SK-N-SH (cell line): ENCODE measurements at regions not wholly inside any gene's neighbourhood (a gene's known extent, or its start where the extent isn't known, plus 50 kb on each side); places are given as distances from the start of the nearest gene placed in this dataset.
"Not testable (repeated sequence)": the region's sequence is repeated elsewhere in the genome, so short reads cannot be mapped to it uniquely, and the experiment has no call there.

ENCODE experiments used
- CTCF ChIA-PET: fragments of 300-600, 350-600 bp; formaldehyde crosslinking; extraction: SDS; loops from one replicate; lab custom pipeline; 2021; lab: Yijun Ruan, JAX
- POLR2A ChIA-PET: fragments of 350-600 bp; sonication (Branson Sonifier 250); formaldehyde crosslinking; extraction: SDS; loops from one replicate; lab custom pipeline; 2020; ENCODE audit warnings: antibody characterized with exemption, inconsistent platforms; lab: Yijun Ruan, JAX
- DNase-seq: peaks from one replicate; pipeline ENCODE4 v3.0.0; 2012
- H2AFZ ChIP-seq: fragments of 200-600 bp; sonication (generic); 2 replicates; pipeline ENCODE4 v1.8.1; 2016; ENCODE audit warnings: antibody characterized with exemption, mild to moderate bottlenecking, low read depth
- H3F3A ChIP-seq: fragments of 200-600 bp; sonication (generic); replicated peaks from 2 replicates; pipeline ENCODE3; 2016; ENCODE audit warnings: antibody characterized with exemption, mild to moderate bottlenecking; ENCODE audit not compliant: insufficient read depth
- H3K27ac ChIP-seq, 2 experiments: fragments of 200-500 bp in 1 of 2; fragments of 200-600 bp in 1 of 2; sonication (Bioruptor generic) in 1 of 2; sonication (generic), shearing (Covaris generic) in 1 of 2; 2 replicates each; pipeline versions ENCODE4 v1.5.1 to v1.6.1; 2014 to 2016; ENCODE audit warnings: low read depth in 2 of 2, inconsistent platforms in 1 of 2, low read length in 1 of 2, mild to moderate bottlenecking in 1 of 2, mixed read lengths in 1 of 2
- H3K27me3 ChIP-seq: fragments of 200-600 bp; sonication (generic), shearing (Covaris generic); 2 replicates; pipeline ENCODE4 v1.6.1; 2016; ENCODE audit warnings: mixed run types; ENCODE audit not compliant: insufficient read depth
- H3K36me3 ChIP-seq, 2 experiments: fragments of 200-500 bp in 1 of 2; fragments of 200-600 bp in 1 of 2; sonication (Bioruptor generic) in 1 of 2; sonication (generic) in 1 of 2; replicated peaks in 1 of 2; 2 replicates each; pipeline versions ENCODE3 to v1.5.1; 2014 to 2016; ENCODE audit warnings: low read length in 1 of 2, mild to moderate bottlenecking in 1 of 2; ENCODE audit not compliant: insufficient read depth in 2 of 2, control insufficient read depth in 1 of 2
- H3K4me1 ChIP-seq, 2 experiments: fragments of 200-500 bp in 1 of 2; fragments of 200-600 bp in 1 of 2; sonication (Bioruptor generic) in 1 of 2; sonication (generic), shearing (Covaris generic) in 1 of 2; 2 replicates each; pipeline versions ENCODE4 v1.5.1 to v1.6.1; 2014 to 2016; ENCODE audit warnings: low read depth in 1 of 2, low read length in 1 of 2, mixed run types in 1 of 2; ENCODE audit not compliant: insufficient read depth in 2 of 2, control insufficient read depth in 1 of 2
- H3K4me2 ChIP-seq: fragments of 200-600 bp; sonication (generic), shearing (Covaris generic); 2 replicates; pipeline ENCODE4 v1.6.1; 2017; ENCODE audit warnings: mixed run types
- H3K4me3 ChIP-seq, 2 experiments: fragments of 200-500 bp in 1 of 2; fragments of 200-600 bp in 1 of 2; sonication (Bioruptor generic) in 1 of 2; sonication (generic), shearing (Covaris generic) in 1 of 2; 2 replicates each; pipeline versions ENCODE4 v1.5.1 to v1.8.1; 2014 to 2016; ENCODE audit warnings: low read depth in 2 of 2, inconsistent platforms in 1 of 2, low read length in 1 of 2, mild to moderate bottlenecking in 1 of 2, mixed read lengths in 1 of 2, moderate library complexity in 1 of 2
- H3K79me2 ChIP-seq: fragments of 200-600 bp; sonication (generic); 2 replicates; pipeline ENCODE4 v1.8.1; 2017; ENCODE audit warnings: mild to moderate bottlenecking; ENCODE audit not compliant: insufficient read depth
- H3K9ac ChIP-seq: fragments of 200-600 bp; sonication (generic); 2 replicates; pipeline ENCODE4 v1.6.1; 2017; ENCODE audit warnings: mixed run types
- H3K9me2 ChIP-seq: fragments of 200-600 bp; sonication (generic); 2 replicates; pipeline ENCODE4 v1.6.1; 2017; ENCODE audit warnings: mixed run types
- H3K9me3 ChIP-seq: fragments of 200-600 bp; sonication (generic); 2 replicates; pipeline ENCODE4 v1.6.1; 2017; ENCODE audit warnings: mixed run types, mild to moderate bottlenecking, moderate library complexity
- H4K20me1 ChIP-seq: fragments of 200-600 bp; sonication (generic); 2 replicates; pipeline ENCODE4 v1.6.1; 2017; ENCODE audit warnings: mild to moderate bottlenecking, mixed run types; ENCODE audit not compliant: insufficient read depth
- EP300 ChIP-seq, 2 experiments: IDR thresholded peaks; 2 replicates each; pipeline versions ENCODE4 v1.4.0 to v1.6.1; 2012; ENCODE audit warnings: borderline replicate concordance in 1 of 2, low read depth in 1 of 2, low read length in 1 of 2
- FOXM1 ChIP-seq: IDR thresholded peaks from 2 replicates; pipeline ENCODE4 v1.4.0; 2012; ENCODE audit warnings: low read depth, mild to moderate bottlenecking
- GABPA ChIP-seq: IDR thresholded peaks from 2 replicates; pipeline ENCODE4 v1.4.0; 2012; ENCODE audit warnings: low read depth, mild to moderate bottlenecking
- GATA2 ChIP-seq: sonication (generic); formaldehyde crosslinking; IDR thresholded peaks from 2 replicates; pipeline ENCODE4 v1.5.0; 2020; ENCODE audit warnings: mild to moderate bottlenecking, missing genetic modification reagents
- JUND ChIP-seq: IDR thresholded peaks from 2 replicates; pipeline ENCODE4 v1.4.0; 2012
- MEF2A ChIP-seq: IDR thresholded peaks from 2 replicates; pipeline ENCODE4 v1.4.0; 2012; ENCODE audit warnings: low read depth, borderline replicate concordance
- MXI1 ChIP-seq: IDR thresholded peaks from 2 replicates; pipeline ENCODE4 v1.6.1; 2012; ENCODE audit warnings: mild to moderate bottlenecking, low read depth, low read length, improper control_type of control experiment
- NRF1 ChIP-seq: IDR thresholded peaks from 2 replicates; pipeline ENCODE4 v1.6.1; 2012; ENCODE audit warnings: low read depth, mild to moderate bottlenecking, low read length
- RAD21 ChIP-seq: IDR thresholded peaks from 2 replicates; pipeline ENCODE4 v1.6.1; 2012; ENCODE audit warnings: mild to moderate bottlenecking, low read length
- RCOR1 ChIP-seq: fragments of 150-350 bp; IDR thresholded peaks from 2 replicates; pipeline ENCODE4 v1.6.1; 2017; ENCODE audit warnings: antibody characterized with exemption, low read length
- RFX5 ChIP-seq: IDR thresholded peaks from 2 replicates; pipeline ENCODE4 v1.6.1; 2012; ENCODE audit warnings: mild to moderate bottlenecking, improper control_type of control experiment, low read length
- RXRA ChIP-seq: IDR thresholded peaks from 2 replicates; pipeline ENCODE4 v1.4.0; 2012; ENCODE audit warnings: low read depth, mild to moderate bottlenecking, borderline replicate concordance
- SIN3A ChIP-seq: IDR thresholded peaks from 2 replicates; pipeline ENCODE4 v1.6.1; 2012; ENCODE audit warnings: low read depth, mild to moderate bottlenecking, low read length, moderate library complexity, borderline replicate concordance
- TEAD4 ChIP-seq: IDR thresholded peaks from 2 replicates; pipeline ENCODE4 v1.4.0; 2012; ENCODE audit warnings: mild to moderate bottlenecking, borderline replicate concordance; ENCODE audit not compliant: insufficient read depth
- YY1 ChIP-seq: IDR thresholded peaks from 2 replicates; pipeline ENCODE4 v1.4.0; 2012; ENCODE audit warnings: low read depth, mild to moderate bottlenecking
- WGBS: methylation state at CpG from one replicate; pipeline ENCODE4 v1.1.6; 2017; ENCODE audit warnings: low lambda C conversion rate; 5-methylcytosine and 5-hydroxymethylcytosine counted together
- TF ChIP-seq, protein P1 (sequence below): IDR thresholded peaks from 2 replicates; pipeline ENCODE4; 2012
- TF ChIP-seq, protein P2 (sequence below): IDR thresholded peaks from 2 replicates; pipeline ENCODE4 v1.4.0; 2012; ENCODE audit warnings: low read depth
- TF ChIP-seq, protein P3 (sequence below): IDR thresholded peaks from 2 replicates; pipeline ENCODE4 v1.4.0; 2012; ENCODE audit warnings: low read depth, borderline replicate concordance

DNA sequence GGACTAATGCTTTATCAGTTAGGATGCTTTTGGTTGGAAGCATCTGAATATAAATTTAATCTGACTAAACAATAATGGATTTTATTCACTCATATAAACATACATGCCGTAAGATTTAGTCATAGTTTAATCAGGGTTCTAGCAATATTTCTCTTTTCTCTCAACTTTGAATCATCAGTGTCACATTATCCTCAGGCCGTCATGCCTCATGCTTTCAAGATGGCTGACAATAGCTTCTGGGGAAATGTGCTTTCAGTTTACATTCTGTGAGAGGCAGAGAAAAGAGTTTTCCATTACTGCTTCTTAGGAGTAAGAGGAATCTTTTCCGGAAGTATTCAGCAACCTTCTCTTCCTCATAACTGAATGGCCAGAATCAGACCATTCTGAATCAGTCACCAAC, 162.2 kb downstream of the GJA1 start:
- no peaks in the 10 kb centered on the region for H3F3A ChIP-seq
- no peaks in the 10 kb centered on the region for H3K27me3 ChIP-seq
- H3K4me3 ChIP-seq = no peak overlapping the region
- TF ChIP-seq YY1 (peak; percentile 65; the same call in 1 of the 2 replicates), FOXM1 (no peak)
- H3K4me1 ChIP-seq = peaks cover 0 to 18% of the 10 kb centered on the region in 2 experiments; a peak in 2 of 4 replicates
- no peak for DNase-seq
- no peak overlapping the region for H3K9ac ChIP-seq
- no peak overlapping the region for H3K4me2 ChIP-seq
- 70% methylated on average over 3 of the region's 3 CpGs for WGBS
- peak overlapping the region; percentile 80 for H2AFZ ChIP-seq
- no peaks in the 10 kb centered on the region for H3K9me3 ChIP-seq
- CTCF ChIA-PET = no interaction called here
- H3K27ac ChIP-seq = peak overlapping the region in 1 of 2 experiments; percentile 27; a peak in 1 of 4 replicates
- H3K9me2 ChIP-seq = no peaks in the 10 kb centered on the region
- H3K79me2 ChIP-seq = no peaks in the 10 kb centered on the region
- no peaks in the 10 kb centered on the region for H4K20me1 ChIP-seq
- POLR2A ChIA-PET = no interaction called here
- no peaks in the 10 kb centered on the region for H3K36me3 ChIP-seq

DNA sequence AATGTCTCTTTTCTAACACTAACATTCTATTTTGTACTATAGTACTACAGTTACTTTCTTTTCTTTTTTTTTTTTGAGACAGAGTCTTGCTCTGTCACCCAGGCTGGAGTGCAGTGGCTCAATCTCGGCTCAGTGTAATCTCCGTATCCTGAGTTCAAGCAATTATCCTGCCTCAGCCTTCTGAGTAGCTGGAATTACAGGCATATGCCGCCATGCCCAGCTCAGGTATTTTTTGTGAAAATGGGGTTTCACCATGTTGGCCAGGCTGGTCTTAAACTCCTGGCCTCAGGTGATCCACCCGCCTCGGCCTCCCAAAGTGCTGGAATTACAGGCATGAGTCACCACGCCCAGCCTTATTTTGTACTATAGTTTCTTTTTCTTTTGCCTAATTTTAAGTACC, 163.9 kb downstream of the GJA1 start:
- H3K9me3 ChIP-seq, H3K27ac ChIP-seq, H3K9me2 ChIP-seq, CTCF ChIA-PET, H2AFZ ChIP-seq, H3K36me3 ChIP-seq, H3K4me3 ChIP-seq, H4K20me1 ChIP-seq, H3F3A ChIP-seq, H3K27me3 ChIP-seq, POLR2A ChIA-PET, H3K9ac ChIP-seq, DNase-seq, H3K79me2 ChIP-seq, H3K4me2 ChIP-seq: not testable (repeated sequence)
- H3K4me1 ChIP-seq = peaks cover 0 to 15% of the 10 kb centered on the region in 2 experiments; a peak in 2 of 4 replicates
- 89% methylated on average over 6 of the region's 6 CpGs for WGBS

DNA sequence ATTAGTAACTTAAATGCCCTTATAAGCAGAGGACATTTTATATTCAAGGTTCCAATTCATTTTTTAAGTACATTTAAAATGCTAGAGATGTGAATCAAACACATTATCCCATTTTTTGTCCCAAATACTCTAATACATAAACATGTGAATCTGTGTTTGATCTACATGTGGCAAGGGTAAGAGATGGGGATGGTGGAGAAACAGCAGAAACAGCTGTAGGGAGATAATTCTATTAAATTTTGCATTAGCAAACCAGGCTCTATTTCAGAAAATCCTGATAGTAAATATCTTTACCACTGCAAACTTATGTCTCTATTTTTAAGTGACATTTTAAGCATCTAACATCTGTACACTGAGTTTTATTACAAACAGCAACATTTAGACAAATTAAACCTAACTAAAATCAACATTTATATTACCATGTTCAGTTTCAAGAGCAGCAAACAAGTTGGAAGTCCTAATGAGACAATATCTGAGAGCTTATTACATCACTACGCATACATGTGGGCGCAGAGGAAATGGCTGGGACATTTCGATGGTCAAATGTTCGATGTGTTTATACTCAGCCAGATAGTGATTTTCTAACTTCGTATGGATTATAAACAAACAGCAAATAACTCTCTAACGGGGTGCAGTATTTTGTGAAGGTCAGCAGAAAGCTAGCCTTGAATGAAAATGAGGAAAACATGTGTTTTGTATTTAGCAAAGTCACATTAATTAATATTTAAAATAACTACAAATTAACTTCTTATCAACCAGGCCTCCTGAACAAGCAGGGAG, 165.1 kb downstream of the GJA1 start:
- Histone ChIP-seq H3K4me3 (no peak overlapping the region), H3K4me1 (peaks cover 0 to 15% of the 10 kb centered on the region in 2 experiments; a peak in 2 of 4 replicates), H3K9me3 (no peaks in the 10 kb centered on the region), H3F3A (no peaks in the 10 kb centered on the region), H3K9ac (no peak overlapping the region), H3K79me2 (no peaks in the 10 kb centered on the region), H3K9me2 (no peaks in the 10 kb centered on the region), H3K4me2 (no peak overlapping the region), H3K27me3 (no peaks in the 10 kb centered on the region), H3K27ac (peak overlapping the region in 1 of 2 experiments; percentile 83; a peak in 3 of 4 replicates), H4K20me1 (no peaks in the 10 kb centered on the region), H3K36me3 (no peaks in the 10 kb centered on the region), H2AFZ (0 out of 2 replicates have a peak overlapping the region, but pooled peaks have one; percentile 64)
- peak; percentile 44 for DNase-seq
- ChIA-PET POLR2A (no interaction called here), CTCF (interaction anchor here (1.0 kb wide), 1 partner anchor 9 kb away, joined by 3 read pairs; no protein-coding TSS in a partner anchor)
- TF ChIP-seq, protein P1, sequence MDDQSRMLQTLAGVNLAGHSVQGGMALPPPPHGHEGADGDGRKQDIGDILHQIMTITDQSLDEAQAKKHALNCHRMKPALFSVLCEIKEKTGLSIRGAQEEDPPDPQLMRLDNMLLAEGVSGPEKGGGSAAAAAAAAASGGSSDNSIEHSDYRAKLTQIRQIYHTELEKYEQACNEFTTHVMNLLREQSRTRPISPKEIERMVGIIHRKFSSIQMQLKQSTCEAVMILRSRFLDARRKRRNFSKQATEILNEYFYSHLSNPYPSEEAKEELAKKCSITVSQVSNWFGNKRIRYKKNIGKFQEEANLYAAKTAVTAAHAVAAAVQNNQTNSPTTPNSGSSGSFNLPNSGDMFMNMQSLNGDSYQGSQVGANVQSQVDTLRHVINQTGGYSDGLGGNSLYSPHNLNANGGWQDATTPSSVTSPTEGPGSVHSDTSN = no peak
- TF ChIP-seq RXRA = no peak
- peak; percentile 62; the same call in 1 of the 2 replicates for TF ChIP-seq MXI1
- TF ChIP-seq SIN3A = no peak
- TF ChIP-seq JUND = no peak
- no peak for TF ChIP-seq MEF2A
- TF ChIP-seq EP300 (IDR thresholded peaks at IDR 0.05; ENCODE audit: borderline replicate concordance in 1 of 2, low read depth in 1 of 2, low read length in 1 of 2) = peak in 1 of 2 experiments; percentile 72; a peak in 2 of 4 replicates
- no peak for TF ChIP-seq GABPA
- TF ChIP-seq, protein P2, sequence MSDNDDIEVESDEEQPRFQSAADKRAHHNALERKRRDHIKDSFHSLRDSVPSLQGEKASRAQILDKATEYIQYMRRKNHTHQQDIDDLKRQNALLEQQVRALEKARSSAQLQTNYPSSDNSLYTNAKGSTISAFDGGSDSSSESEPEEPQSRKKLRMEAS = no peak
- TF ChIP-seq, protein P3, sequence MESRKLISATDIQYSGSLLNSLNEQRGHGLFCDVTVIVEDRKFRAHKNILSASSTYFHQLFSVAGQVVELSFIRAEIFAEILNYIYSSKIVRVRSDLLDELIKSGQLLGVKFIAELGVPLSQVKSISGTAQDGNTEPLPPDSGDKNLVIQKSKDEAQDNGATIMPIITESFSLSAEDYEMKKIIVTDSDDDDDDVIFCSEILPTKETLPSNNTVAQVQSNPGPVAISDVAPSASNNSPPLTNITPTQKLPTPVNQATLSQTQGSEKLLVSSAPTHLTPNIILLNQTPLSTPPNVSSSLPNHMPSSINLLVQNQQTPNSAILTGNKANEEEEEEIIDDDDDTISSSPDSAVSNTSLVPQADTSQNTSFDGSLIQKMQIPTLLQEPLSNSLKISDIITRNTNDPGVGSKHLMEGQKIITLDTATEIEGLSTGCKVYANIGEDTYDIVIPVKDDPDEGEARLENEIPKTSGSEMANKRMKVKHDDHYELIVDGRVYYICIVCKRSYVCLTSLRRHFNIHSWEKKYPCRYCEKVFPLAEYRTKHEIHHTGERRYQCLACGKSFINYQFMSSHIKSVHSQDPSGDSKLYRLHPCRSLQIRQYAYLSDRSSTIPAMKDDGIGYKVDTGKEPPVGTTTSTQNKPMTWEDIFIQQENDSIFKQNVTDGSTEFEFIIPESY = no peak
- no peak for TF ChIP-seq RAD21
- no peak for TF ChIP-seq RFX5
- peak; percentile 39; the same call in 1 of the 2 replicates for TF ChIP-seq RCOR1
- TF ChIP-seq GATA2 (CRISPR knock-in tag) = peak; percentile 26; the same call in 1 of the 2 replicates
- no peak for TF ChIP-seq TEAD4
- no peak for TF ChIP-seq NRF1
- WGBS = 46% methylated on average over 6 of the region's 6 CpGs
